Common myeloid progenitor, CD34-positive (primary cell): ENCODE measurements at regions not wholly inside any gene's neighbourhood (a gene's known extent, or its start where the extent isn't known, plus 50 kb on each side); places are given as distances from the start of the nearest gene placed in this dataset.

Experiments used
- CTCF ChIA-PET: fragments of 350-600 bp; sonication (Branson Sonifier 250); formaldehyde crosslinking; loops from one replicate; lab custom pipeline; 2021; ENCODE audit warnings: antibody characterized with exemption; lab: Charles Lee
- POLR2A ChIA-PET: fragments of 350-600 bp; sonication (Branson Sonifier 250); formaldehyde crosslinking; loops from one replicate; lab custom pipeline; 2021; ENCODE audit warnings: antibody characterized with exemption; lab: Charles Lee
- DNase-seq, 3 donors: peaks; one replicate each; pipeline versions ENCODE4 v3.0.0 to v3.0.0-alpha.2; 2013
- H3K27ac ChIP-seq, 2 experiments: 1 replicate in 1 of 2; 2 replicates in 1 of 2; pipeline ENCODE4 v1.7.0; 2013; ENCODE audit warnings: inconsistent platforms in 2 of 2, low read length in 2 of 2, mild to moderate bottlenecking in 2 of 2, low read depth in 1 of 2, moderate library complexity in 1 of 2; ENCODE audit not compliant: severe bottlenecking in 2 of 2, insufficient read depth in 1 of 2, poor library complexity in 1 of 2
- H3K27me3 ChIP-seq, 5 experiments: replicated peaks in 2 of 5; 1 replicate in 3 of 5; 2 replicates in 2 of 5; pipeline versions ENCODE4 v1.6.1 to v1.7.0; 2013; ENCODE audit warnings: low read length in 4 of 5, mild to moderate bottlenecking in 2 of 5, moderate library complexity in 2 of 5, inconsistent platforms in 1 of 5; ENCODE audit not compliant: insufficient read depth in 5 of 5, control insufficient read depth in 4 of 5
- H3K36me3 ChIP-seq, 4 experiments: 1 replicate in 2 of 4; 2 replicates in 2 of 4; pipeline versions ENCODE4 v1.6.1 to v1.7.0; 2013; ENCODE audit warnings: low read length in 3 of 4, control low read depth in 1 of 4, mild to moderate bottlenecking in 1 of 4; ENCODE audit not compliant: control insufficient read depth in 4 of 4, insufficient read depth in 4 of 4
- H3K4me1 ChIP-seq, 4 experiments: 1 replicate in 3 of 4; 2 replicates in 1 of 4; pipeline versions ENCODE4 v1.6.1 to v1.7.1; 2013; ENCODE audit warnings: low read length in 3 of 4, mild to moderate bottlenecking in 3 of 4, control low read depth in 1 of 4, inconsistent platforms in 1 of 4, moderate library complexity in 1 of 4; ENCODE audit not compliant: control insufficient read depth in 4 of 4, insufficient read depth in 4 of 4; ENCODE audit errors: control extremely low read depth in 1 of 4
- H3K4me3 ChIP-seq, 7 experiments: 1 replicate in 4 of 7; 2 replicates in 3 of 7; pipeline versions ENCODE4 v1.5.1 to v1.7.0; 2013; ENCODE audit warnings: mild to moderate bottlenecking in 7 of 7, low read length in 6 of 7, moderate library complexity in 6 of 7, inconsistent platforms in 2 of 7, low read depth in 2 of 7, control low read depth in 1 of 7; ENCODE audit not compliant: insufficient read depth in 4 of 7, control insufficient read depth in 1 of 7; ENCODE audit errors: extremely low read depth in 1 of 7
- H3K9me3 ChIP-seq, 5 experiments: 1 replicate in 4 of 5; 2 replicates in 1 of 5; pipeline versions ENCODE4 v1.6.1 to v1.7.1; 2013; ENCODE audit warnings: low read length in 4 of 5, mild to moderate bottlenecking in 2 of 5, inconsistent platforms in 1 of 5, low read depth in 1 of 5, moderate library complexity in 1 of 5; ENCODE audit not compliant: control insufficient read depth in 4 of 5, insufficient read depth in 2 of 5; ENCODE audit errors: control extremely low read depth in 1 of 5
- WGBS: methylation state at CpG from one replicate; pipeline ENCODE4 v1.1.5; 2013; ENCODE audit not compliant: insufficient coverage; 5-methylcytosine and 5-hydroxymethylcytosine counted together

GRCh38 chr13:86201477-86201876, 402.3 kb upstream of the SLITRK6 start:
- peak in 1 of 3 donors; percentile 17 for DNase-seq
- POLR2A ChIA-PET, result no interaction called here
- WGBS, result no CpG with 5 or more reads among the region's 2 CpGs

GRCh38 chr13:86193281-86193680, 394.1 kb upstream of the SLITRK6 start:
- Histone ChIP-seq H3K27me3 (no peaks in the 10 kb centered on the region), H3K9me3 (no peaks in the 10 kb centered on the region), H3K4me3 (no peak overlapping the region), H3K36me3 (no peaks in the 10 kb centered on the region), H3K27ac (no peak overlapping the region), H3K4me1 (no peaks in the 10 kb centered on the region)
- POLR2A ChIA-PET, result no interaction called here
- CTCF ChIA-PET, result no interaction called here
- WGBS, result no CpG with 5 or more reads among the region's 1 CpG
- no peak for DNase-seq

More at GRCh38 chr13:86201477-86201876, 402.3 kb upstream of the SLITRK6 start:
- no peaks in the 10 kb centered on the region for H3K36me3 ChIP-seq
- H3K9me3 ChIP-seq, result no peaks in the 10 kb centered on the region
- no peak overlapping the region for H3K4me3 ChIP-seq
- CTCF ChIA-PET, result no interaction called here
- no peaks in the 10 kb centered on the region for H3K27me3 ChIP-seq
- no peaks in the 10 kb centered on the region for H3K4me1 ChIP-seq
- H3K27ac ChIP-seq, result no peak overlapping the region

GRCh38 chr13:86188170-86188569, 389.0 kb upstream of the SLITRK6 start:
- Histone ChIP-seq H3K4me1 (no peaks in the 10 kb centered on the region), H3K36me3 (no peaks in the 10 kb centered on the region), H3K27ac (no peak overlapping the region), H3K4me3 (no peak overlapping the region), H3K27me3 (no peaks in the 10 kb centered on the region), H3K9me3 (peaks cover 0 to under 1% (median 0%) of the 10 kb centered on the region in 5 experiments)
- no peak for DNase-seq
- 94% methylated on average over 4 of the region's 4 CpGs for WGBS
- CTCF ChIA-PET, result no interaction called here
- POLR2A ChIA-PET, result no interaction called here

- H3K27ac ChIP-seq, result no peak overlapping the region
- H3K27me3 ChIP-seq, result no peaks in the 10 kb centered on the region
- POLR2A ChIA-PET, result no interaction called here
- no peak for DNase-seq
- WGBS, result 88% methylated on average over 1 of the region's 5 CpGs
- H3K4me3 ChIP-seq, result no peak overlapping the region
- peaks cover 0 to 4% (median 0%) of the 10 kb centered on the region in 5 experiments for H3K9me3 ChIP-seq
- H3K4me1 ChIP-seq, result no peaks in the 10 kb centered on the region
- CTCF ChIA-PET, result no interaction called here
- no peaks in the 10 kb centered on the region for H3K36me3 ChIP-seq
Measured at GRCh38 chr13:86185636-86186035, 386.4 kb upstream of the SLITRK6 start.

GRCh38 chr13:86185107-86185506, 385.9 kb upstream of the SLITRK6 start:
- no peak for DNase-seq
- Histone ChIP-seq H3K27me3 (no peaks in the 10 kb centered on the region), H3K4me3 (no peak overlapping the region), H3K4me1 (no peaks in the 10 kb centered on the region), H3K36me3 (no peaks in the 10 kb centered on the region), H3K9me3 (peaks cover 0 to 4% (median 0%) of the 10 kb centered on the region in 5 experiments), H3K27ac (no peak overlapping the region)
- WGBS, result 96% methylated on average over 2 of the region's 3 CpGs
- ChIA-PET POLR2A (no interaction called here), CTCF (no interaction called here)

- no peak for DNase-seq
- POLR2A ChIA-PET, result no interaction called here
- Histone ChIP-seq H3K4me3 (no peak overlapping the region), H3K27me3 (no peaks in the 10 kb centered on the region), H3K4me1 (no peaks in the 10 kb centered on the region), H3K36me3 (no peaks in the 10 kb centered on the region), H3K9me3 (no peaks in the 10 kb centered on the region), H3K27ac (no peak overlapping the region)
- 100% methylated on average over 1 of the region's 2 CpGs for WGBS
- CTCF ChIA-PET, result no interaction called here
Measured at GRCh38 chr13:86174622-86175021, 375.4 kb upstream of the SLITRK6 start.

GRCh38 chr13:86172961-86173360, 373.7 kb upstream of the SLITRK6 start:
- H3K27ac ChIP-seq, result no peak overlapping the region
- no peaks in the 10 kb centered on the region for H3K4me1 ChIP-seq
- no peaks in the 10 kb centered on the region for H3K36me3 ChIP-seq
- WGBS, result 100% methylated on average over 2 of the region's 3 CpGs
- no peak for DNase-seq
- no peaks in the 10 kb centered on the region for H3K27me3 ChIP-seq
- H3K9me3 ChIP-seq, result no peaks in the 10 kb centered on the region
- H3K4me3 ChIP-seq, result no peak overlapping the region
- CTCF ChIA-PET, result no interaction called here
- POLR2A ChIA-PET, result no interaction called here
